GM21717 (cell line): ENCODE measurements at regions not wholly inside any gene's neighbourhood (a gene's known extent, or its start where the extent isn't known, plus 50 kb on each side); places are given as distances from the start of the nearest gene placed in this dataset.

Experiments used
- ATAC-seq: cut with Tn5 transposase; IDR thresholded peaks from one replicate; pipeline ENCODE4 v1.9.1; 2021; ENCODE audit warnings: mild to moderate bottlenecking, moderate library complexity; ENCODE audit not compliant: unreplicated experiment

- ATAC-seq: no peak
Observed at GRCh38 chr21:24939291-24939690, 668.0 kb downstream of the MRPL39 start.

- ATAC-seq: no peak
Observed at GRCh38 chr21:24938573-24938972, 668.7 kb downstream of the MRPL39 start.

GRCh38 chr21:24935991-24936390 lies 671.3 kb downstream of the MRPL39 start:
- ATAC-seq: no peak

- no peak for ATAC-seq
Observed at GRCh38 chr21:24910591-24910990, 696.7 kb downstream of the MRPL39 start.

- ATAC-seq: no peak
Observed at GRCh38 chr21:24903994-24904635, 703.2 kb downstream of the MRPL39 start.

GRCh38 chr21:24899138-24899537 lies 708.1 kb downstream of the MRPL39 start:
- peak; percentile 49 for ATAC-seq

GRCh38 chr21:24897883-24898282 lies 709.4 kb downstream of the MRPL39 start:
- no peak for ATAC-seq

- ATAC-seq: no peak
Observed at GRCh38 chr21:24896735-24897124, 710.6 kb downstream of the MRPL39 start.

GRCh38 chr21:24895885-24896734 lies 711.2 kb downstream of the MRPL39 start:
- ATAC-seq: peak; percentile 84

GRCh38 chr21:24894324-24894723 lies 713.0 kb downstream of the MRPL39 start:
- ATAC-seq: no peak

GRCh38 chr21:24890021-24890420 lies 717.3 kb downstream of the MRPL39 start:
- ATAC-seq: no peak

- ATAC-seq: no peak
Observed at GRCh38 chr21:24881506-24881905, 725.8 kb downstream of the MRPL39 start.

- ATAC-seq: no peak
Observed at GRCh38 chr21:24870633-24871032, 736.6 kb downstream of the MRPL39 start.

- ATAC-seq: no peak
Observed at GRCh38 chr21:24869862-24870261, 737.4 kb downstream of the MRPL39 start.

- ATAC-seq: no peak
Observed at GRCh38 chr21:24868117-24868516, 739.2 kb downstream of the MRPL39 start.

GRCh38 chr21:24861471-24861870 lies 745.8 kb downstream of the MRPL39 start:
- no peak for ATAC-seq

GRCh38 chr21:24856326-24856725 lies 751.0 kb downstream of the MRPL39 start:
- ATAC-seq: no peak

- ATAC-seq: no peak
Observed at GRCh38 chr21:24852610-24853195, 754.6 kb downstream of the MRPL39 start.

GRCh38 chr21:24850121-24850520 lies 757.2 kb downstream of the MRPL39 start:
- ATAC-seq: no peak

- ATAC-seq: no peak
Observed at GRCh38 chr21:24844671-24845070, 762.6 kb downstream of the MRPL39 start.

- ATAC-seq: no peak
Observed at GRCh38 chr21:24840287-24840686, 767.0 kb downstream of the MRPL39 start.

- ATAC-seq: no peak
Observed at GRCh38 chr21:24832961-24833360, 774.3 kb downstream of the MRPL39 start.
